Body of pancreas (tissue), 4 donors: ENCODE measurements at regions not wholly inside any gene's neighbourhood (a gene's known extent, or its start where the extent isn't known, plus 50 kb on each side); places are given as distances from the start of the nearest gene placed in this dataset.

Experiments used
- CTCF ChIP-seq, 7 experiments: fragments of 450-650 bp in 4 of 7; fragments of 200-600 bp in 3 of 7; sonication (generic) in 3 of 7; IDR thresholded peaks; one replicate each; pipeline ENCODE4 v1.5.1; 2016 to 2019; ENCODE audit warnings: antibody characterized with exemption in 7 of 7
- POLR2A ChIP-seq, 3 donors: fragments of 450-650 bp; IDR thresholded peaks; one replicate each; pipeline ENCODE4 v1.6.1; 2016; ENCODE audit warnings: antibody characterized with exemption in 3 of 3, mild to moderate bottlenecking in 2 of 3

GRCh38 chr2:147524912-147525311 is 319.9 kb upstream of the ACVR2A start:
- TF ChIP-seq POLR2A (IDR thresholded peaks at IDR 0.05) (no peak), CTCF (IDR thresholded peaks at IDR 0.05) (no peak)
